ENCODE measurements at regions not wholly inside any gene's neighbourhood (a gene's known extent, or its start where the extent isn't known, plus 50 kb on each side); places are given as distances from the start of the nearest gene placed in this dataset.

GRCh38 chr4:96035727-96036126 lies 195.8 kb downstream of the PDHA2 start:
- no peaks in the 10 kb centered on the region for H3K4me1 Mint-ChIP-seq
- no peaks in the 10 kb centered on the region for H3K27me3 Mint-ChIP-seq
- no peak overlapping the region for H3K4me3 Mint-ChIP-seq
- peaks cover 1 to 9% (median 6%) of the 10 kb centered on the region in 3 donors for H3K9me3 Mint-ChIP-seq
- no peak overlapping the region for H3K27ac Mint-ChIP-seq
- H3K36me3 Mint-ChIP-seq, result no peaks in the 10 kb centered on the region

- H3K4me1 Mint-ChIP-seq, result no peaks in the 10 kb centered on the region
- no peaks in the 10 kb centered on the region for H3K27me3 Mint-ChIP-seq
- no peak overlapping the region for H3K27ac Mint-ChIP-seq
- no peaks in the 10 kb centered on the region for H3K36me3 Mint-ChIP-seq
- peaks cover 1 to 9% (median 6%) of the 10 kb centered on the region in 3 donors for H3K9me3 Mint-ChIP-seq
- no peak overlapping the region for H3K4me3 Mint-ChIP-seq
These were observed 196.9 kb downstream of the PDHA2 start for GRCh38 chr4:96036781-96037180.

GRCh38 chr4:96037705-96038104 lies 197.8 kb downstream of the PDHA2 start:
- no peaks in the 10 kb centered on the region for H3K36me3 Mint-ChIP-seq
- H3K4me3 Mint-ChIP-seq, result no peak overlapping the region
- no peaks in the 10 kb centered on the region for H3K27me3 Mint-ChIP-seq
- H3K9me3 Mint-ChIP-seq, result peaks cover 1 to 9% (median 6%) of the 10 kb centered on the region in 3 donors
- no peak overlapping the region for H3K27ac Mint-ChIP-seq
- no peaks in the 10 kb centered on the region for H3K4me1 Mint-ChIP-seq

GRCh38 chr4:96039217-96039616 lies 199.3 kb downstream of the PDHA2 start:
- Mint-ChIP-seq H3K9me3 (peaks cover 1 to 13% (median 8%) of the 10 kb centered on the region in 3 donors), H3K36me3 (no peaks in the 10 kb centered on the region), H3K4me3 (no peak overlapping the region), H3K27me3 (no peaks in the 10 kb centered on the region), H3K27ac (no peak overlapping the region), H3K4me1 (peaks cover 0 to 2% (median 0%) of the 10 kb centered on the region in 3 donors)

GRCh38 chr4:96039803-96040436 lies 200.0 kb downstream of the PDHA2 start:
- Mint-ChIP-seq H3K27me3 (no peaks in the 10 kb centered on the region), H3K36me3 (no peaks in the 10 kb centered on the region), H3K9me3 (peaks cover 1 to 11% (median 7%) of the 10 kb centered on the region in 3 donors), H3K4me1 (peaks cover 0 to 2% (median 0%) of the 10 kb centered on the region in 3 donors), H3K4me3 (no peak overlapping the region), H3K27ac (no peak overlapping the region)

- no peaks in the 10 kb centered on the region for H3K27me3 Mint-ChIP-seq
- no peak overlapping the region for H3K4me3 Mint-ChIP-seq
- peaks cover 0 to 2% (median 0%) of the 10 kb centered on the region in 3 donors for H3K4me1 Mint-ChIP-seq
- H3K27ac Mint-ChIP-seq, result no peak overlapping the region
- H3K9me3 Mint-ChIP-seq, result peaks cover 3 to 4% (median 4%) of the 10 kb centered on the region in 3 donors
- H3K36me3 Mint-ChIP-seq, result no peaks in the 10 kb centered on the region
These were observed 205.1 kb downstream of the PDHA2 start for GRCh38 chr4:96044971-96045370.

GRCh38 chr4:96052827-96053226 lies 212.9 kb downstream of the PDHA2 start:
- Mint-ChIP-seq H3K4me1 (no peaks in the 10 kb centered on the region), H3K4me3 (no peak overlapping the region), H3K9me3 (peaks cover 4 to 9% (median 4%) of the 10 kb centered on the region in 3 donors), H3K27me3 (no peaks in the 10 kb centered on the region), H3K36me3 (no peaks in the 10 kb centered on the region), H3K27ac (no peak overlapping the region)

GRCh38 chr4:96056346-96056934 lies 216.5 kb downstream of the PDHA2 start:
- no peak overlapping the region for H3K27ac Mint-ChIP-seq
- H3K4me3 Mint-ChIP-seq, result no peak overlapping the region
- H3K4me1 Mint-ChIP-seq, result no peaks in the 10 kb centered on the region
- no peaks in the 10 kb centered on the region for H3K27me3 Mint-ChIP-seq
- H3K36me3 Mint-ChIP-seq, result no peaks in the 10 kb centered on the region
- peaks cover 4 to 6% (median 6%) of the 10 kb centered on the region in 3 donors for H3K9me3 Mint-ChIP-seq

GRCh38 chr4:96063639-96064038 lies 223.7 kb downstream of the PDHA2 start:
- no peak overlapping the region for H3K4me3 Mint-ChIP-seq
- no peaks in the 10 kb centered on the region for H3K4me1 Mint-ChIP-seq
- no peaks in the 10 kb centered on the region for H3K36me3 Mint-ChIP-seq
- no peaks in the 10 kb centered on the region for H3K27me3 Mint-ChIP-seq
- H3K27ac Mint-ChIP-seq, result no peak overlapping the region
- peaks cover 4 to 10% (median 5%) of the 10 kb centered on the region in 3 donors for H3K9me3 Mint-ChIP-seq

- H3K36me3 Mint-ChIP-seq, result no peaks in the 10 kb centered on the region
- H3K4me1 Mint-ChIP-seq, result no peaks in the 10 kb centered on the region
- H3K27ac Mint-ChIP-seq, result peak overlapping the region in 1 of 3 donors; percentile 20
- H3K9me3 Mint-ChIP-seq, result peaks cover 0 to 19% (median 1%) of the 10 kb centered on the region in 3 donors
- H3K27me3 Mint-ChIP-seq, result no peaks in the 10 kb centered on the region
- no peak overlapping the region for H3K4me3 Mint-ChIP-seq
These were observed 233.6 kb downstream of the PDHA2 start for GRCh38 chr4:96073461-96073860.

- Mint-ChIP-seq H3K27ac (no peak overlapping the region), H3K4me1 (no peaks in the 10 kb centered on the region), H3K4me3 (no peak overlapping the region), H3K27me3 (no peaks in the 10 kb centered on the region), H3K9me3 (peaks cover 0 to 13% (median 3%) of the 10 kb centered on the region in 3 donors), H3K36me3 (no peaks in the 10 kb centered on the region)
These were observed 252.3 kb downstream of the PDHA2 start for GRCh38 chr4:96092151-96092705.

- H3K4me1 Mint-ChIP-seq, result no peaks in the 10 kb centered on the region
- no peaks in the 10 kb centered on the region for H3K36me3 Mint-ChIP-seq
- no peaks in the 10 kb centered on the region for H3K27me3 Mint-ChIP-seq
- H3K9me3 Mint-ChIP-seq, result peaks cover 0 to 13% (median 2%) of the 10 kb centered on the region in 3 donors
- no peak overlapping the region for H3K4me3 Mint-ChIP-seq
- H3K27ac Mint-ChIP-seq, result no peak overlapping the region
These were observed 253.2 kb downstream of the PDHA2 start for GRCh38 chr4:96093057-96093456.

GRCh38 chr4:96093563-96093962 lies 253.7 kb downstream of the PDHA2 start:
- Mint-ChIP-seq H3K9me3 (peaks cover 0 to 12% (median 2%) of the 10 kb centered on the region in 3 donors), H3K27me3 (no peaks in the 10 kb centered on the region), H3K4me1 (no peaks in the 10 kb centered on the region), H3K36me3 (no peaks in the 10 kb centered on the region), H3K4me3 (no peak overlapping the region), H3K27ac (no peak overlapping the region)

- Mint-ChIP-seq H3K27ac (no peak overlapping the region), H3K9me3 (peaks cover 0 to 7% (median under 1%) of the 10 kb centered on the region in 3 donors), H3K4me1 (no peaks in the 10 kb centered on the region), H3K27me3 (no peaks in the 10 kb centered on the region), H3K36me3 (no peaks in the 10 kb centered on the region), H3K4me3 (no peak overlapping the region)
These were observed 254.3 kb downstream of the PDHA2 start for GRCh38 chr4:96094183-96094582.

- Mint-ChIP-seq H3K4me3 (no peak overlapping the region), H3K4me1 (no peaks in the 10 kb centered on the region), H3K27ac (no peak overlapping the region), H3K36me3 (no peaks in the 10 kb centered on the region), H3K9me3 (peaks cover 0 to 10% (median 4%) of the 10 kb centered on the region in 3 donors), H3K27me3 (no peaks in the 10 kb centered on the region)
These were observed 257.2 kb downstream of the PDHA2 start for GRCh38 chr4:96097040-96097607.

Measured in IgD-negative memory B cell (primary cell).